H9 (cell line): ENCODE measurements at regions not wholly inside any gene's neighbourhood (a gene's known extent, or its start where the extent isn't known, plus 50 kb on each side); places are given as distances from the start of the nearest gene placed in this dataset.

Experiments used
- DNase-seq: peaks from one replicate; pipeline ENCODE4 v3.0.0-alpha.2; 2017
- H2AFZ ChIP-seq: one replicate; pipeline ENCODE4 v1.6.1; 2013; ENCODE audit warnings: mild to moderate bottlenecking, low read length, control low read depth, moderate library complexity
- H2AK5ac ChIP-seq: 2 replicates; pipeline ENCODE4 v1.6.1; 2013; ENCODE audit warnings: low read length, control low read depth, mixed read lengths; ENCODE audit not compliant: insufficient read length
- H2BK120ac ChIP-seq: one replicate; pipeline ENCODE4 v1.6.1; 2013; ENCODE audit warnings: low read depth, mild to moderate bottlenecking, low read length, control low read depth, inconsistent platforms; ENCODE audit not compliant: poor library complexity, severe bottlenecking
- H2BK12ac ChIP-seq: 2 replicates; pipeline ENCODE4 v1.6.1; 2013; ENCODE audit warnings: low read length, control low read depth, mixed read lengths, low read depth; ENCODE audit not compliant: insufficient read length
- H2BK15ac ChIP-seq: 2 replicates; pipeline ENCODE4 v1.6.1; 2013; ENCODE audit warnings: low read depth, low read length, control low read depth
- H2BK20ac ChIP-seq: one replicate; pipeline ENCODE4 v1.6.1; 2013; ENCODE audit warnings: low read depth, mild to moderate bottlenecking, low read length, control low read depth, inconsistent platforms; ENCODE audit not compliant: poor library complexity, severe bottlenecking
- H2BK5ac ChIP-seq: 2 replicates; pipeline ENCODE4 v1.6.1; 2013; ENCODE audit warnings: low read length, control low read depth, mixed read lengths; ENCODE audit not compliant: insufficient read length
- H3K14ac ChIP-seq: 2 replicates; pipeline ENCODE4 v1.6.1; 2013; ENCODE audit warnings: low read length, control low read depth; ENCODE audit not compliant: insufficient read depth
- H3K18ac ChIP-seq: 2 replicates; pipeline ENCODE4 v1.6.1; 2013; ENCODE audit warnings: low read depth, mild to moderate bottlenecking, mixed read lengths, low read length, control low read depth; ENCODE audit not compliant: insufficient read length
- H3K23ac ChIP-seq: 2 replicates; pipeline ENCODE4 v1.6.1; 2013; ENCODE audit warnings: low read length, control low read depth, mixed read lengths, low read depth; ENCODE audit not compliant: insufficient read length
- H3K23me2 ChIP-seq: 2 replicates; pipeline ENCODE4 v1.6.1; 2013; ENCODE audit warnings: low read depth, mild to moderate bottlenecking, mixed read lengths, low read length, control low read depth; ENCODE audit not compliant: insufficient read length, poor library complexity, severe bottlenecking
- H3K27ac ChIP-seq: 2 replicates; pipeline ENCODE4 v1.5.1; 2013; ENCODE audit warnings: low read length, control low read depth, mixed read lengths, low read depth; ENCODE audit not compliant: insufficient read length
- H3K27me3 ChIP-seq: 2 replicates; pipeline ENCODE4 v1.6.1; 2013; ENCODE audit warnings: low read length, control low read depth, inconsistent platforms; ENCODE audit not compliant: insufficient read depth
- H3K4ac ChIP-seq: 2 replicates; pipeline ENCODE4 v1.6.1; 2013; ENCODE audit warnings: low read depth, mild to moderate bottlenecking, control low read depth, inconsistent platforms, low read length, moderate library complexity
- H3K4me1 ChIP-seq: 2 replicates; pipeline ENCODE4 v1.6.1; 2013; ENCODE audit warnings: low read length, control low read depth, inconsistent platforms; ENCODE audit not compliant: insufficient read depth
- H3K4me2 ChIP-seq: 2 replicates; pipeline ENCODE4 v1.6.1; 2013; ENCODE audit warnings: low read length, control low read depth, mixed read lengths; ENCODE audit not compliant: insufficient read length, insufficient read depth
- H3K56ac ChIP-seq: 2 replicates; pipeline ENCODE4 v1.6.1; 2013; ENCODE audit warnings: low read depth, mild to moderate bottlenecking, mixed read lengths, low read length, control low read depth; ENCODE audit not compliant: insufficient read length
- H3K79me1 ChIP-seq: 2 replicates; pipeline ENCODE4 v1.6.1; 2013; ENCODE audit warnings: low read depth, mild to moderate bottlenecking, moderate library complexity, low read length, control low read depth, inconsistent platforms; ENCODE audit not compliant: insufficient read depth, poor library complexity, severe bottlenecking
- H3K79me2 ChIP-seq: 2 replicates; pipeline ENCODE4 v1.6.1; 2013; ENCODE audit warnings: low read length, control low read depth, inconsistent platforms; ENCODE audit not compliant: insufficient read depth
- H3K9ac ChIP-seq: 2 replicates; pipeline ENCODE4 v1.6.1; 2013; ENCODE audit warnings: low read length, control low read depth, mixed read lengths; ENCODE audit not compliant: insufficient read length; ENCODE audit errors: extremely low read depth
- H3K9me3 ChIP-seq: one replicate; pipeline ENCODE4 v1.6.1; 2013; ENCODE audit warnings: low read depth, low read length, inconsistent platforms; ENCODE audit not compliant: control insufficient read depth
- H3T11ph ChIP-seq: one replicate; pipeline ENCODE4 v1.6.1; 2013; ENCODE audit warnings: mild to moderate bottlenecking, low read length, control low read depth, inconsistent platforms
- H4K20me1 ChIP-seq: one replicate; pipeline ENCODE4 v1.6.1; 2013; ENCODE audit not compliant: control insufficient read depth, insufficient read length, insufficient read depth
- H4K5ac ChIP-seq: 2 replicates; pipeline ENCODE4 v1.6.1; 2013; ENCODE audit warnings: low read depth, mild to moderate bottlenecking, mixed read lengths, low read length, control low read depth; ENCODE audit not compliant: insufficient read length
- H4K8ac ChIP-seq: replicated peaks from 2 replicates; pipeline ENCODE4 v1.6.1; 2013; ENCODE audit warnings: low read length, control low read depth, mixed read lengths, low read depth; ENCODE audit not compliant: insufficient read length
- H4K91ac ChIP-seq: 2 replicates; pipeline ENCODE4 v1.6.1; 2013; ENCODE audit warnings: low read depth, mild to moderate bottlenecking, moderate library complexity, mixed read lengths, low read length, control low read depth; ENCODE audit not compliant: insufficient read length
- H3K27ac Mint-ChIP-seq, 3 experiments: 2 replicates in 2 of 3; 3 replicates in 1 of 3; pipeline ENCODE4 v1.8.0; 2020 to 2021; ENCODE audit warnings: mixed read lengths in 3 of 3, mild to moderate bottlenecking in 1 of 3, moderate library complexity in 1 of 3
- H3K27me3 Mint-ChIP-seq: 2 replicates; pipeline ENCODE4 v1.8.0; 2021; ENCODE audit warnings: low read depth, mild to moderate bottlenecking, moderate library complexity, mixed read lengths
- H3K36me3 Mint-ChIP-seq, 3 experiments: 2 replicates in 2 of 3; 3 replicates in 1 of 3; pipeline ENCODE4 v1.8.0; 2020 to 2021; ENCODE audit warnings: low read depth in 3 of 3, mixed read lengths in 3 of 3; ENCODE audit not compliant: insufficient read depth in 1 of 3
- H3K4me1 Mint-ChIP-seq, 2 experiments: 2 replicates each; pipeline ENCODE4 v1.8.0; 2020; ENCODE audit warnings: mixed read lengths in 2 of 2
- H3K4me3 Mint-ChIP-seq, 2 experiments: 2 replicates in 1 of 2; 3 replicates in 1 of 2; pipeline ENCODE4 v1.8.0; 2020 to 2021; ENCODE audit warnings: mild to moderate bottlenecking in 2 of 2, mixed read lengths in 2 of 2, moderate library complexity in 1 of 2
- H3K9me3 Mint-ChIP-seq, 2 experiments: 2 replicates in 1 of 2; 3 replicates in 1 of 2; pipeline ENCODE4 v1.8.0; 2020; ENCODE audit warnings: mild to moderate bottlenecking in 2 of 2, mixed read lengths in 2 of 2, moderate library complexity in 1 of 2
- CTCF ChIP-seq: fragments of 200-600 bp; sonication (generic); conservative IDR thresholded peaks from 3 replicates; pipeline ENCODE4 v1.8.0; 2021; ENCODE audit warnings: antibody characterized with exemption, mild to moderate bottlenecking
- WGBS: extraction: QIAGEN DNeasy Blood & Tissue Kit; methylation state at CpG from one replicate; pipeline ENCODE4 v1.1.7; 2013; ENCODE audit warnings: missing lambda C conversion rate, low lambda C conversion rate, mixed read lengths; ENCODE audit not compliant: insufficient read length; ENCODE audit errors: extremely low coverage; 5-methylcytosine and 5-hydroxymethylcytosine counted together

- H4K8ac ChIP-seq, result no peak overlapping the region
- no peak for TF ChIP-seq CTCF
- no peaks in the 10 kb centered on the region for H3K23me2 ChIP-seq
- H3K79me1 ChIP-seq, result no peaks in the 10 kb centered on the region
- Mint-ChIP-seq H3K36me3 (peaks cover 0 to 4% (median 0%) of the 10 kb centered on the region in 3 experiments; a peak in 1 of 7 replicates), H3K4me1 (peaks cover 8 to 10% of the 10 kb centered on the region in 2 experiments), H3K4me3 (no peak overlapping the region), H3K27ac (no peak overlapping the region; a peak in 1 of 7 replicates), H3K27me3 (no peaks in the 10 kb centered on the region), H3K9me3 (no peaks in the 10 kb centered on the region; a peak in 1 of 5 replicates)
- H3K4me2 ChIP-seq, result no peak overlapping the region
- no peak overlapping the region for H4K91ac ChIP-seq
- no peak overlapping the region for H2BK5ac ChIP-seq
- no peak overlapping the region for H3K56ac ChIP-seq
- no peak overlapping the region for H3K14ac ChIP-seq
- no peak overlapping the region for H2AFZ ChIP-seq
- no peak overlapping the region for H3K4ac ChIP-seq
- no peak overlapping the region for H2AK5ac ChIP-seq
- H2BK12ac ChIP-seq, result no peak overlapping the region
- DNase-seq, result no peak
- H3K9ac ChIP-seq, result no peak overlapping the region
- H4K20me1 ChIP-seq, result no peaks in the 10 kb centered on the region
- H2BK20ac ChIP-seq, result no peak overlapping the region
- no peak overlapping the region for H2BK120ac ChIP-seq
- H3K27ac ChIP-seq, result no peak overlapping the region
- no peak overlapping the region for H3T11ph ChIP-seq
- no peak overlapping the region for H3K18ac ChIP-seq
- no CpG with 5 or more reads among the region's 3 CpGs for WGBS
- H3K23ac ChIP-seq, result no peak overlapping the region
- no peak overlapping the region for H2BK15ac ChIP-seq
- no peaks in the 10 kb centered on the region for H3K9me3 ChIP-seq
- H3K79me2 ChIP-seq, result no peaks in the 10 kb centered on the region
- no peak overlapping the region for H4K5ac ChIP-seq
- no peaks in the 10 kb centered on the region for H3K4me1 ChIP-seq
- no peaks in the 10 kb centered on the region for H3K27me3 ChIP-seq
Observed at GRCh38 chr9:12290166-12290869, 402.9 kb upstream of the TYRP1 start.
